ENCODE measurements at regions not wholly inside any gene's neighbourhood (a gene's known extent, or its start where the extent isn't known, plus 50 kb on each side); places are given as distances from the start of the nearest gene placed in this dataset.

GRCh38 chr4:62448911-62449310 lies 1248.8 kb downstream of the ADGRL3 start:
- H3K4me3 ChIP-seq (ENCODE audit: control insufficient read depth in 2 of 3, extremely low read depth in 1 of 3, insufficient read depth in 2 of 3, low read depth in 1 of 3, low read length in 3 of 3): no peak overlapping the region
- H3K9me3 ChIP-seq (ENCODE audit: control insufficient read depth, low read depth, low read length): no peaks in the 10 kb centered on the region
- H3K27ac ChIP-seq (ENCODE audit: control insufficient read depth, insufficient read depth, low read length): no peak overlapping the region
- H4K20me1 ChIP-seq (ENCODE audit: control insufficient read depth, extremely low read depth, insufficient read depth, low read length): no peaks in the 10 kb centered on the region
- H3K27me3 ChIP-seq (ENCODE audit: control insufficient read depth, extremely low read depth, insufficient read depth, low read length): no peaks in the 10 kb centered on the region
- H3K79me2 ChIP-seq (ENCODE audit: control insufficient read depth, insufficient read depth, low read length): no peaks in the 10 kb centered on the region
- TF ChIP-seq, protein P1, sequence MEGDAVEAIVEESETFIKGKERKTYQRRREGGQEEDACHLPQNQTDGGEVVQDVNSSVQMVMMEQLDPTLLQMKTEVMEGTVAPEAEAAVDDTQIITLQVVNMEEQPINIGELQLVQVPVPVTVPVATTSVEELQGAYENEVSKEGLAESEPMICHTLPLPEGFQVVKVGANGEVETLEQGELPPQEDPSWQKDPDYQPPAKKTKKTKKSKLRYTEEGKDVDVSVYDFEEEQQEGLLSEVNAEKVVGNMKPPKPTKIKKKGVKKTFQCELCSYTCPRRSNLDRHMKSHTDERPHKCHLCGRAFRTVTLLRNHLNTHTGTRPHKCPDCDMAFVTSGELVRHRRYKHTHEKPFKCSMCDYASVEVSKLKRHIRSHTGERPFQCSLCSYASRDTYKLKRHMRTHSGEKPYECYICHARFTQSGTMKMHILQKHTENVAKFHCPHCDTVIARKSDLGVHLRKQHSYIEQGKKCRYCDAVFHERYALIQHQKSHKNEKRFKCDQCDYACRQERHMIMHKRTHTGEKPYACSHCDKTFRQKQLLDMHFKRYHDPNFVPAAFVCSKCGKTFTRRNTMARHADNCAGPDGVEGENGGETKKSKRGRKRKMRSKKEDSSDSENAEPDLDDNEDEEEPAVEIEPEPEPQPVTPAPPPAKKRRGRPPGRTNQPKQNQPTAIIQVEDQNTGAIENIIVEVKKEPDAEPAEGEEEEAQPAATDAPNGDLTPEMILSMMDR (optimal IDR thresholded peaks at IDR 0.05 in 1 of 3, IDR thresholded peaks at IDR 0.05 in 1 of 3, conservative IDR thresholded peaks at IDR 0.05 in 1 of 3; ENCODE audit: extremely low read depth in 1 of 3, insufficient read depth in 2 of 3, low read length in 3 of 3): no peak
- TF ChIP-seq EZH2 (IDR thresholded peaks at IDR 0.05; ENCODE audit: low read length): no peak
- no peaks in the 10 kb centered on the region for H3K36me3 ChIP-seq (ENCODE audit: control insufficient read depth in 2 of 2, extremely low read depth in 1 of 2, insufficient read depth in 2 of 2, low read length in 2 of 2)
- no peaks in the 10 kb centered on the region for H3K9me1 ChIP-seq (ENCODE audit: control insufficient read depth, extremely low read depth, insufficient read depth, low read length)
- H3K4me2 ChIP-seq (ENCODE audit: control insufficient read depth, extremely low read depth, insufficient read depth, low read depth, low read length): no peak overlapping the region
- no peak overlapping the region for H3K9ac ChIP-seq (ENCODE audit: control insufficient read depth, extremely low read depth, insufficient read depth, low read length)
- dilution Hi-C loops (cut with MboI; ENCODE audit: extremely low pct_ligation_motif_present, low sequenced_read_pairs): no loop called here
- DNase-seq (ENCODE audit: low read depth, low spot score) (no peak), FAIRE-seq (no peak)
- H2AFZ ChIP-seq (ENCODE audit: control insufficient read depth, low read length): no peak overlapping the region
- no peaks in the 10 kb centered on the region for H3K4me1 ChIP-seq (ENCODE audit: control insufficient read depth, extremely low read depth, insufficient read depth, low read length)

DNA sequence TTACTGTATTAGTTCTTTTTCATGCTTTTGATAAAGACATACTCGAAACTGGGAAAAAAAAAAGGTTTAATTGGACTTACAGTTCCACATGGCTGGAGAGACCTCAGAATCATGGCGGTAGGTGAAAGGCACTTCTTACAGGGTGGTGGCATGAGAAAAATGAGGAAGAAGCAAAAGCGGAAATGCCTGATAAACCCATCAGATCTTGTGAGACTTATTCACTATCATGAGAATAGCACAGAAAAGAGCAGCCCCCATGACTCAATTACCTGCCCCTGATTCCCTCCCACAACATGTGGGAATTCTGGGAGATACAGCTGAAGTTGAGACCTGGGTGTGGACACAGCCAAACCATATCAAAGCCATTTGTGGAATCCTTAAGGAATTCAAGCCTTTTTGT lies 1238.9 kb downstream of the ADGRL3 start:
- DNase-seq (ENCODE audit: low read depth, low spot score) (no peak), FAIRE-seq (no peak)
- Histone ChIP-seq H3K9ac (ENCODE audit: control insufficient read depth, extremely low read depth, insufficient read depth, low read length) (no peak overlapping the region), H3K27me3 (ENCODE audit: control insufficient read depth, extremely low read depth, insufficient read depth, low read length) (no peaks in the 10 kb centered on the region), H3K4me1 (ENCODE audit: control insufficient read depth, extremely low read depth, insufficient read depth, low read length) (no peaks in the 10 kb centered on the region), H3K9me3 (ENCODE audit: control insufficient read depth, low read depth, low read length) (no peaks in the 10 kb centered on the region), H3K4me2 (ENCODE audit: control insufficient read depth, extremely low read depth, insufficient read depth, low read depth, low read length) (no peak overlapping the region), H3K36me3 (ENCODE audit: control insufficient read depth in 2 of 2, extremely low read depth in 1 of 2, insufficient read depth in 2 of 2, low read length in 2 of 2) (no peaks in the 10 kb centered on the region), H3K27ac (ENCODE audit: control insufficient read depth, insufficient read depth, low read length) (no peak overlapping the region), H3K9me1 (ENCODE audit: control insufficient read depth, extremely low read depth, insufficient read depth, low read length) (no peaks in the 10 kb centered on the region), H2AFZ (ENCODE audit: control insufficient read depth, low read length) (no peak overlapping the region), H4K20me1 (ENCODE audit: control insufficient read depth, extremely low read depth, insufficient read depth, low read length) (no peaks in the 10 kb centered on the region), H3K4me3 (ENCODE audit: control insufficient read depth in 2 of 3, extremely low read depth in 1 of 3, insufficient read depth in 2 of 3, low read depth in 1 of 3, low read length in 3 of 3) (no peak overlapping the region), H3K79me2 (ENCODE audit: control insufficient read depth, insufficient read depth, low read length) (no peaks in the 10 kb centered on the region)
- dilution Hi-C loops (cut with MboI; ENCODE audit: extremely low pct_ligation_motif_present, low sequenced_read_pairs): no loop called here
- TF ChIP-seq, protein P1 (optimal IDR thresholded peaks at IDR 0.05 in 1 of 3, IDR thresholded peaks at IDR 0.05 in 1 of 3, conservative IDR thresholded peaks at IDR 0.05 in 1 of 3; ENCODE audit: extremely low read depth in 1 of 3, insufficient read depth in 2 of 3, low read length in 3 of 3): no peak
- TF ChIP-seq EZH2 (IDR thresholded peaks at IDR 0.05; ENCODE audit: low read length): no peak

Measured in keratinocyte (primary cell).